Vagina (tissue), 2 donors: ENCODE measurements at regions not wholly inside any gene's neighbourhood (a gene's known extent, or its start where the extent isn't known, plus 50 kb on each side); places are given as distances from the start of the nearest gene placed in this dataset.

Experiments used
- DNase-seq, 2 donors: peaks; one replicate each; pipeline ENCODE4 v3.0.0-alpha.2; 2017; ENCODE audit errors: extremely low spot score in 2 of 2
- H3K27ac ChIP-seq: fragments of 200-600 bp; sonication (generic); one replicate; pipeline ENCODE4 v1.5.1; 2019
- H3K27me3 ChIP-seq: fragments of 200-600 bp; sonication (generic); one replicate; pipeline ENCODE4 v1.5.1; 2019
- H3K36me3 ChIP-seq, 2 donors: fragments of 200-600 bp; sonication (generic); one replicate each; pipeline ENCODE4 v1.5.1; 2017 to 2019
- H3K4me1 ChIP-seq: fragments of 200-600 bp; sonication (generic); one replicate; pipeline ENCODE4 v1.5.1; 2019
- H3K4me3 ChIP-seq, 2 donors: fragments of 200-600 bp; sonication (generic); 1 replicate in 1 of 2; 2 replicates in 1 of 2; pipeline ENCODE4 v1.5.1; 2016 to 2019
- H3K9me3 ChIP-seq: fragments of 200-600 bp; sonication (generic); one replicate; pipeline ENCODE4 v1.5.1; 2019
- CTCF ChIP-seq, 3 experiments: fragments of 450-650 bp in 2 of 3; fragments of 200-600 bp in 1 of 3; sonication (generic) in 1 of 3; IDR thresholded peaks; one replicate each; pipeline ENCODE4 v1.5.1; 2017 to 2019; ENCODE audit warnings: antibody characterized with exemption in 3 of 3, mild to moderate bottlenecking in 2 of 3, moderate library complexity in 2 of 3
- POLR2A ChIP-seq, 2 donors: fragments of 450-650 bp; IDR thresholded peaks; one replicate each; pipeline ENCODE4 v1.6.1; 2017; ENCODE audit warnings: antibody characterized with exemption in 2 of 2, mild to moderate bottlenecking in 2 of 2, moderate library complexity in 2 of 2
- POLR2AphosphoS5 ChIP-seq, 2 donors: sonication (generic); formaldehyde crosslinking; IDR thresholded peaks; one replicate each; pipeline ENCODE4 v1.9.0; 2017; ENCODE audit warnings: antibody characterized with exemption in 2 of 2, mild to moderate bottlenecking in 2 of 2, low read depth in 1 of 2; ENCODE audit not compliant: insufficient read depth in 1 of 2
- intact Hi-C: fragments of 100-400 bp; cut with DNase I; formaldehyde crosslinking; loops from one replicate; pipeline ENCODE4 v1.15.1; 2023

DNA sequence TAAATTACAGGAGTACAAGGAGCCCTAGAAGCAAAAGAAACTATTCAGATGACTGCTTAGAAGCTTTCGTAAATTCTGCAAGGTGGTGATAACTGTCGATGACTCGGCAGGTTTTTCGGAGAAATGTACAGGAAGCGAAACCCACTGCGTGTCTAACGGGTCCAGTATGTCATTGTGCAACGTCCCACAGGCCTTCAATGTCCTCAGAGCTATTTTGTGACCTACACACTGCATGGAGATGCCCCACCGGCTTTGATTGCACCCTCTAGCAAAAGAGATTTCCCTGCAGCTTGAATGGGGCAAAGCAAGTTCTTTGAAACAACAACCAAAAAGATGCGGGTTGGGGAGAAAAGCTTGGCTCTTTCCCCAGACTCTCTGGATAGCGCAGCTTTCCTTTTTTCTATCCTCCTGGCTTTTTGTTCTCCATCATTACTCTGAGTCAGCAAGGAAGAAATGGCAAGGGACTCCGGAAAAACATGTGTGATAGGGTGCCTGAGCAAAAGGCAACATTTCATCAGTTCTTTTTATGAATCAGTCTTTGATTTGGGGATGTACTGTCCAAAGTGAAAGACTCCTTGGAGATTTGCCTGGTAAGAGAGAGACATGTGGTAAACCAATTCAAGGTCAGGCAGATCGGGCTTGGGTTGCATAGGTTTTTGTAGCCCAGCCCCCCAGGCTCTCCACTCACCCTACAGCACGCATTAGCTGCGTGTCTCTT lies 112.0 kb upstream of the TBL1X start:
- no peak for DNase-seq
- Histone ChIP-seq H3K4me3 (no peak overlapping the region), H3K27ac (no peak overlapping the region), H3K27me3 (no peaks in the 10 kb centered on the region), H3K36me3 (no peaks in the 10 kb centered on the region), H3K9me3 (no peaks in the 10 kb centered on the region), H3K4me1 (no peaks in the 10 kb centered on the region)
- intact Hi-C loops, result no loop called here
- TF ChIP-seq POLR2AphosphoS5 (IDR thresholded peaks at IDR 0.05; ENCODE audit: insufficient read depth in 1 of 2, low read depth in 1 of 2) (no peak), POLR2A (IDR thresholded peaks at IDR 0.05) (no peak), CTCF (IDR thresholded peaks at IDR 0.05) (no peak)

- Histone ChIP-seq H3K27ac (no peak overlapping the region), H3K4me3 (no peak overlapping the region), H3K9me3 (no peaks in the 10 kb centered on the region), H3K27me3 (no peaks in the 10 kb centered on the region), H3K4me1 (no peaks in the 10 kb centered on the region), H3K36me3 (no peaks in the 10 kb centered on the region)
- no peak for DNase-seq
- intact Hi-C loops, result no loop called here
- TF ChIP-seq CTCF (IDR thresholded peaks at IDR 0.05) (no peak), POLR2AphosphoS5 (IDR thresholded peaks at IDR 0.05; ENCODE audit: insufficient read depth in 1 of 2, low read depth in 1 of 2) (no peak), POLR2A (IDR thresholded peaks at IDR 0.05) (no peak)
Observed at GRCh38 chrX:9354918-9355317, 109.9 kb upstream of the TBL1X start.

DNA sequence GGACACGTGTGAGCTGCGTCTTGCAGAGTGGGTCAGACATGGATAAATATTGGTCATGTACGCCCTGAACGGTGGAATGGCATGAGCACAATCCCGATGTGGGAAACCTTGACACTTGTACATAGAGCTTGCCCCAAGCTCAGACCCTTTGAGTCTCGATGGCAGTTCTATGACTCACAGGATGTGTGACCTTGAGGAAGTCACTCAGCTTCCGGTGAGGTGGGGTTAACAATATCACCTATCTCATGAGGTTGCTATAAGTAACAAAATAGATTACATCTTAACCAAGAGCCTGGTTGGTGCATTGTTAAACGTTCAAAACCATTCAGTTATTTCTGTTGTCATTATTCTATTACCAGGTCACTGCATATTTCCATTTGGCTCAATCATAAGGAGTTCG lies 109.1 kb upstream of the TBL1X start:
- intact Hi-C loops, result no loop called here

DNA sequence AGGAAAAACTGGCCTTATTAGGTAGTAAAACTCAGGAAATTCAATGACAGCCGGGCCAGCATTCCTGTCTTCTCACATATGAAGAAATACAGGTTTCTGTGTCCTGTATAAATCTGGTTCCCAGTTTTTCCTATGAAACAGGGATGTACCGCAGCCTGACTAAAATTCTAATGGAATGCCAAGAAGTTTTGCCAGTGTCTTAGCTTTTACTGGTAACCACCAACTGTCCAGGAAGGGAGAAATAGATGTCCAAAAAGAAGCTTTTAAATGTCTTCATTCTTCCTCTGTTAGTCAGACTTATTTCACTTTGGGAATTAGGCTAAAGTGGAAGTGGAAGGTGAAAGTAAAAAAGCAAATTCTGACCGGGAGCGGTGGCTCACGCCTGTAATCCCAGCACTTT lies 108.0 kb upstream of the TBL1X start:
- no peak overlapping the region for H3K27ac ChIP-seq
- TF ChIP-seq POLR2AphosphoS5 (IDR thresholded peaks at IDR 0.05; ENCODE audit: insufficient read depth in 1 of 2, low read depth in 1 of 2) (no peak), POLR2A (IDR thresholded peaks at IDR 0.05) (no peak), CTCF (IDR thresholded peaks at IDR 0.05) (no peak)
- no peaks in the 10 kb centered on the region for H3K9me3 ChIP-seq
- no peaks in the 10 kb centered on the region for H3K36me3 ChIP-seq
- H3K27me3 ChIP-seq, result no peaks in the 10 kb centered on the region
- intact Hi-C loops, result no loop called here
- no peaks in the 10 kb centered on the region for H3K4me1 ChIP-seq
- no peak overlapping the region for H3K4me3 ChIP-seq
- no peak for DNase-seq

More for the DNA sequence above, 109.1 kb upstream of the TBL1X start:
- Histone ChIP-seq H3K27ac (no peak overlapping the region), H3K27me3 (no peaks in the 10 kb centered on the region), H3K4me1 (no peaks in the 10 kb centered on the region), H3K36me3 (no peaks in the 10 kb centered on the region), H3K9me3 (no peaks in the 10 kb centered on the region), H3K4me3 (no peak overlapping the region)
- TF ChIP-seq POLR2A (IDR thresholded peaks at IDR 0.05) (no peak), CTCF (IDR thresholded peaks at IDR 0.05) (no peak), POLR2AphosphoS5 (IDR thresholded peaks at IDR 0.05; ENCODE audit: insufficient read depth in 1 of 2, low read depth in 1 of 2) (no peak)
- DNase-seq, result no peak

- Histone ChIP-seq H3K4me1 (no peaks in the 10 kb centered on the region), H3K4me3 (no peak overlapping the region), H3K27me3 (no peaks in the 10 kb centered on the region), H3K9me3 (no peaks in the 10 kb centered on the region), H3K27ac (no peak overlapping the region), H3K36me3 (no peaks in the 10 kb centered on the region)
- TF ChIP-seq CTCF (IDR thresholded peaks at IDR 0.05) (no peak), POLR2A (IDR thresholded peaks at IDR 0.05) (no peak), POLR2AphosphoS5 (IDR thresholded peaks at IDR 0.05; ENCODE audit: insufficient read depth in 1 of 2, low read depth in 1 of 2) (no peak)
- DNase-seq, result no peak
- intact Hi-C loops, result no loop called here
Observed at GRCh38 chrX:9357518-9358114, 107.2 kb upstream of the TBL1X start.
